BE2C (cell line): ENCODE measurements at regions not wholly inside any gene's neighbourhood (a gene's known extent, or its start where the extent isn't known, plus 50 kb on each side); places are given as distances from the start of the nearest gene placed in this dataset.
"Not testable (repeated sequence)": the region's sequence is repeated elsewhere in the genome, so short reads cannot be mapped to it uniquely, and the experiment has no call there.

Experiments
- DNase-seq: peaks from one replicate; pipeline ENCODE4 v3.0.0-alpha.2; 2020
- H3K27me3 ChIP-seq: fragments of 250-450 bp; sonication (Bioruptor Pico); 2 replicates; pipeline ENCODE4 v1.5.1; 2020; ENCODE audit warnings: mild to moderate bottlenecking
- H3K36me3 ChIP-seq: fragments of 250-450 bp; sonication (Bioruptor Pico); 2 replicates; pipeline ENCODE4 v1.5.1; 2020; ENCODE audit warnings: mild to moderate bottlenecking
- H3K4me1 ChIP-seq: fragments of 250-450 bp; sonication (Bioruptor Pico); 2 replicates; pipeline ENCODE4 v1.5.1; 2020
- H3K4me3 ChIP-seq: 2 replicates; pipeline ENCODE4 v1.5.1; 2011; ENCODE audit warnings: low read depth, low read length
- H3K9me3 ChIP-seq: fragments of 250-450 bp; sonication (Bioruptor Pico); 2 replicates; pipeline ENCODE4 v1.5.1; 2020
- CTCF ChIP-seq: IDR thresholded peaks from 2 replicates; pipeline ENCODE4 v1.5.1; 2012; ENCODE audit warnings: mild to moderate bottlenecking, low read depth, low read length

DNA sequence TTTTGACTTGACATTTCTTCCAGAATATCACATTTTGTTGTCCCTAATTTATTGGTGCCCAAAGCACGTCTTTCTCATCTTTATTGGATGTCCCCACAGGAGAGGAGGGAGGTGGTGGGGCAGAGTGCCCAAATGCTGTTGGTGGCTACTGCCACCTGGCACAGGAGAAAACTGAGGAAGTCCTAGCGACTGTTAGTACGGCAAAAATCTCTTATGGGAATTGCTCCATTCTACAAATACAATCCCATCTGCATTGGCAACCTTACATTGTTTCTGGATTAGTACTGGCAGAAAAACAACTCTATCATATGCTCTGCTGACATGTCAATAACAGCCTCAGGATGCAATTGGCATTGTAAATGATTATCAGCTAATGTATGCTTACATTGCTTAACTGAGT is 235.4 kb upstream of the IRAK1BP1 start:
- Histone ChIP-seq H3K9me3 (no peaks in the 10 kb centered on the region), H3K36me3 (no peaks in the 10 kb centered on the region), H3K4me3 (no peak overlapping the region), H3K4me1 (no peaks in the 10 kb centered on the region), H3K27me3 (peaks cover 3% of the 10 kb centered on the region; the same call in 1 of the 2 replicates)
- no peak for TF ChIP-seq CTCF
- DNase-seq = no peak

GRCh38 chr6:78639111-78640110 is 227.9 kb upstream of the IRAK1BP1 start:
- TF ChIP-seq CTCF = no peak
- Histone ChIP-seq H3K9me3 (no peaks in the 10 kb centered on the region), H3K4me1 (no peaks in the 10 kb centered on the region), H3K36me3 (no peaks in the 10 kb centered on the region), H3K27me3 (no peaks in the 10 kb centered on the region), H3K4me3 (no peak overlapping the region)
- no peak for DNase-seq

- H3K27me3 ChIP-seq = not testable (repeated sequence)
These were observed 223.4 kb upstream of the IRAK1BP1 start for GRCh38 chr6:78643976-78644375.

DNA sequence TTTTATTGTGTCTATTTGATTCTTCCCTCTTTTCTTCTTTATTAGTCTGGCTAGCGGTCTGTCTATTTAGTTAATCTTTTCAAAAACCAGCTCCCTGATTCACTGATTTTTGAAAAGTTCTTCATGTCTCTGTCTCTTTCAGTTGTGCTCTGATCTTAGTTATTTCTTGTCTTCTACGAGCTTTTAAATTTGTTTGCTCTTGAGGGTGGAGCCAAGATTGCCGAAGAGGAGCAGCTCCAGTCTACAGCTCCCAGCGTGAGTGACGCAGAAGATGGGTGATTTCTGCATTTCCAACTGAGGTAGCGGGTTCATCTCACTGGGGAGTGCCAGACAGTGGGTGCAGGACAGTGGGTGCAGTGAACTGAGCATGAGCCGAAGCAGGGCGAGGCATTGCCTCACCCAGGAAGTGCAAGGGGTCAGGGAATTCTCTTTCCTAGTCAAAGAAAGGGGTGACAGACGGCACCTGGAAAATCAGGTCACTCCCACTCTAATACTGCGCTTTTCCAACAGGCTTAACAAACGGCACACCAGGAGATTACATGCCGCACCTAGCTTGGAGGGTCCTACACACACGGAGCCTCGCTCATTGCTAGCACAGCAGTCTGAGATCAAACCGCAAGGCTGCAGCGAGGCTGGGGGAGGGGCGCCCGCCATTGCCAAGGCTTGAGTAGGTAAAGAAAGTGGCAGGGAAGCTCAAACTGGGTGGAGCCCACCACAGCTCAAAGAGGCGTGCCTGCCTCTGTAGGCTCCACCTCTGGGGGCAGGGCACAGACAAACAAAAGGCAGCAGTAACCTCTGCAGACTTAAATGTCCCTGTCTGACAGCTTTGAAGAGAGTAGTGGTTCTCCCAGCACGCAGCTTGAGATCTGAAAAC is 220.6 kb upstream of the IRAK1BP1 start:
- H3K9me3 ChIP-seq, H3K36me3 ChIP-seq, H3K4me1 ChIP-seq, H3K4me3 ChIP-seq, H3K27me3 ChIP-seq: not testable (repeated sequence)
- DNase-seq = peak; percentile 10

More at GRCh38 chr6:78643976-78644375, 223.4 kb upstream of the IRAK1BP1 start:
- H3K4me3 ChIP-seq, H3K9me3 ChIP-seq, DNase-seq, H3K4me1 ChIP-seq, H3K36me3 ChIP-seq: not testable (repeated sequence)

- not testable (repeated sequence) for DNase-seq, H3K4me1 ChIP-seq, H3K36me3 ChIP-seq, H3K9me3 ChIP-seq, H3K4me3 ChIP-seq, H3K27me3 ChIP-seq
These were observed 201.5 kb upstream of the IRAK1BP1 start for GRCh38 chr6:78665819-78666218.

DNA sequence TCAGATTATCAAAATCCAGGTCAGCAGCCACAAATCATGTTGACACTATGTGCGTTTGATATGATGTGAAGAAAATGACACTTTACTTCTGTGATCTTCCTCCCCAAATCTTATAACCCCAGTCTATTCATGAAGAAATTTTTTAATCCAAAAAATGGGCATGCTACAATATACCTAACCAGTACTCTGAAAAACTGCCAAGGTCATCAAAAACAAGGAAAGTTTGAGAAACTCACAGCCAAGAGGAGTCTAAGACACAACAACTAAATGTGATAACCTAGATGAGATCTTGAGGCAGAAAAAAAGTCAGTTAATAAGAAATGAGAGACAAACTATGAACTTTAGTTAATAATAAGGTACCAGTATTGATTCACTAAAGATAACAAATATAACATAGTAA is 200.6 kb upstream of the IRAK1BP1 start:
- H3K27me3 ChIP-seq = no peaks in the 10 kb centered on the region
- no peak for TF ChIP-seq CTCF
- no peak for DNase-seq
- no peaks in the 10 kb centered on the region for H3K36me3 ChIP-seq
- no peak overlapping the region for H3K4me3 ChIP-seq
- no peaks in the 10 kb centered on the region; the same call in 1 of the 2 replicates for H3K9me3 ChIP-seq
- H3K4me1 ChIP-seq = no peaks in the 10 kb centered on the region

- no peak for TF ChIP-seq CTCF
- Histone ChIP-seq H3K4me3 (no peak overlapping the region), H3K36me3 (no peaks in the 10 kb centered on the region), H3K4me1 (no peaks in the 10 kb centered on the region), H3K9me3 (no peaks in the 10 kb centered on the region; the same call in 1 of the 2 replicates), H3K27me3 (no peaks in the 10 kb centered on the region)
- DNase-seq = no peak
These were observed 197.2 kb upstream of the IRAK1BP1 start for GRCh38 chr6:78670156-78670555.
